Epithelial cell of proximal tubule (primary cell): ENCODE measurements at regions not wholly inside any gene's neighbourhood (a gene's known extent, or its start where the extent isn't known, plus 50 kb on each side); places are given as distances from the start of the nearest gene placed in this dataset.
A peak's percentile ranks its signal among the peaks of the same experiment; 100 is the strongest.

Experiments
- DNase-seq: peaks from one replicate; pipeline ENCODE4 v3.0.0-alpha.2; 2011; ENCODE audit warnings: low read depth
- H3K4me3 ChIP-seq: 2 replicates; pipeline ENCODE4 v1.5.1; 2011; ENCODE audit warnings: low read depth, mild to moderate bottlenecking, low read length
- TF ChIP-seq, protein P1 (sequence below): conservative IDR thresholded peaks from 2 replicates; pipeline ENCODE4 v1.5.1; 2012; ENCODE audit warnings: low read depth, mild to moderate bottlenecking, low read length

DNA sequence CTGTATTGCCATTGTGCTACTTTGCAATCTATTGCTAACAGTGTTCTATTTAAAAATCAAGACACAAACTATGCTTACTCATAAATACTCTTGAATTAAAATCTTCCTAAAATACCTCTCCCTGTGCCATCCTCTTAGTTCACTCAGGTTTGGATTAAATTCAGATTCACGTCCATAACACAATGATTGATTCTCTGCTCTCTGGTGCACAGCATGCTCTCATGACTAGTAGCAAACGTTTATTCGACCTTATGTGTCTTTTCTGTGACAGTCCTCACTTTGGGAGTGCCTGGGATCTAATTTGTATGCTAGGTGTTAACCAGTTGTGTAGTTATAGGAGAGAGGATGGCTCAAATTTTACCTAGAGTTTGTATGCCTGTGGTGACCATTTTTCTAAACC is 270.4 kb upstream of the FKBP1C start:
- no peak overlapping the region for H3K4me3 ChIP-seq
- DNase-seq, result no peak
- TF ChIP-seq, protein P1, sequence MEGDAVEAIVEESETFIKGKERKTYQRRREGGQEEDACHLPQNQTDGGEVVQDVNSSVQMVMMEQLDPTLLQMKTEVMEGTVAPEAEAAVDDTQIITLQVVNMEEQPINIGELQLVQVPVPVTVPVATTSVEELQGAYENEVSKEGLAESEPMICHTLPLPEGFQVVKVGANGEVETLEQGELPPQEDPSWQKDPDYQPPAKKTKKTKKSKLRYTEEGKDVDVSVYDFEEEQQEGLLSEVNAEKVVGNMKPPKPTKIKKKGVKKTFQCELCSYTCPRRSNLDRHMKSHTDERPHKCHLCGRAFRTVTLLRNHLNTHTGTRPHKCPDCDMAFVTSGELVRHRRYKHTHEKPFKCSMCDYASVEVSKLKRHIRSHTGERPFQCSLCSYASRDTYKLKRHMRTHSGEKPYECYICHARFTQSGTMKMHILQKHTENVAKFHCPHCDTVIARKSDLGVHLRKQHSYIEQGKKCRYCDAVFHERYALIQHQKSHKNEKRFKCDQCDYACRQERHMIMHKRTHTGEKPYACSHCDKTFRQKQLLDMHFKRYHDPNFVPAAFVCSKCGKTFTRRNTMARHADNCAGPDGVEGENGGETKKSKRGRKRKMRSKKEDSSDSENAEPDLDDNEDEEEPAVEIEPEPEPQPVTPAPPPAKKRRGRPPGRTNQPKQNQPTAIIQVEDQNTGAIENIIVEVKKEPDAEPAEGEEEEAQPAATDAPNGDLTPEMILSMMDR, result no peak

DNA sequence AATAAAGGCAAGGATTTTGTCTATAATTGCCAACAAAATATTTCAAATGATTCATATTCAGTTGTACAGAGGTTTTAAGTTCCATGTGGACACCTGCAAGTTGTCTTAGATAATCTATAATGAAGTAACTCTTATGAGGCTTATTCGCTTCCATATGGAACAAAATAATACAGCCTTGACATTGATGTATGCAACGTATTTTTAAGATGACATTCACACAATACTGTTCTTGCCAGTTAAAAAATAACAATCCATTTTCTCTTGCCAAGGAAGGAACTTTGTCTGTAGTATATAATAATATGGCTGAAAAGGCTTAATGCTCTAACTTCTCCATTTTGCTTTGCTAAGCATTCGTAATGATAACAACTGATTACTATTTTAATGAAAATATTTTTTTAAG is 269.3 kb upstream of the FKBP1C start:
- no peak for DNase-seq
- H3K4me3 ChIP-seq, result no peak overlapping the region
- TF ChIP-seq, protein P1, result no peak

DNA sequence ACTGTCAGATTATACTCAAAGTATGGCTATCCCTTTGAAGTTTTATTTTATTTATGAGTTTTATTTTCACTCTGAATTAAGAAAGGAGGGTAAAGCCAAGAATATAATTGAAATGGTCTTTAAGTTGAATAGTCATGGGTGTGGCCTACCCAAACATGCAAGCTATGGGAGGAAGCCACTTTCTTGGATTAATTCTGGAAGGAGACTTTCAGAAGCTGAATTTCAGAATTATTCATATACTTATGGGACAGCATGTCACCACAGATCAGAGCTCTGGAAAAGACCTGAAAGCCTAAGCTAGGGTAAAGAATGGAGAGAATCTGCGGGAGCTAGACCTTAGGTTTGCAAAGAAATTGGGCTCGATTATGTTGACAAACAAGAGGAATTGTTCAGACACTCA is 242.4 kb upstream of the FKBP1C start:
- no peak for DNase-seq
- TF ChIP-seq, protein P1, result no peak
- H3K4me3 ChIP-seq, result no peak overlapping the region

DNA sequence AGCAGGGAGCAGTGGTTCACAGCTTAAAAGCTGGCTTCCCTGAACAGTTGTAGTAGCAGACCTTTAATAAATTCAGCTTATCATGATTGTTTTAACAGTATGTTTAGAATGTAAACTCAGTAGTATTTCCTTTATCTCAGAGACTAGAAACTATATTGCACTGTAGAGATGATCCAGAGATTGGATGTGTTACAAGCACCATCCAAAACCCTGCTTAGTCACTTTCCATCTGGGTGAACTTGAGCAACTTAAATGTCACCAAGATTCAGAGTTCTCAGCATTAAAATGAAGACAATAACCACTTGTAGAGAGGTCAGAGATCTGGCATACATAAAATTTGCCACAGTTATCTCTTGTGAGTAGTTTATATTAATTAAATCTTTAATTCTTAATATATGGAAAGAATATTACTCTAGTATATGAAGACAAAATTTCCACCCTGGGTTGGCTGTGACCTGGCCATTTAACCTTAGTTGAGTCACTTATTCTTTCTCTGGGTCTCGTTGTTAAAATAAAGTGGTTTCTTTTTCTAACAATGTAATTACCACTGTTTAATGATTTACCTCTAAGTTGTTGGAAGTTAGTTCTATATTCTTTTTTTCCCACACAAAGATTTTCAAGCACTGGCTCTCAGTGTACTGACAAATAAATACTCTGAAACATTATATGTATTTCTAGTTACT is 239.2 kb upstream of the FKBP1C start:
- TF ChIP-seq, protein P1, result no peak
- peak; percentile 45 for DNase-seq
- no peak overlapping the region for H3K4me3 ChIP-seq

DNA sequence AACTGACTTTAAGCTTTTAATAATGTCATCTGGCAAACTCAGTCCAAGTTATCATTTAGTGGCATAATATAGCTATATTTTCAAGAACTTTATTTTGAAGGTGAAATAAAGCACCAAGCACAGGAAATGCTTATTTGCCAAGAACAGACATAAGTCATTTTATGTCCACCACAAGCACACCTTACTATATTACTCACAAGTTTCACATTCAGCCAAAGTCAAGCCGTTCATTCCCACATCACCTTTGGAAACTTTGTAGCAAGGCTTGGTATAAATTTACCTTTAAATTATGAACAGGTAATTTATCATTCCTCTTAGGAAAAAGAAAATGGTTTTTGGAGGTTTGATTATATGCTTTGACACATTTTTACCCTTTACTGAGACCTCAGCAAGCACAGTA is 236.8 kb upstream of the FKBP1C start:
- TF ChIP-seq, protein P1, result no peak
- DNase-seq, result no peak
- H3K4me3 ChIP-seq, result no peak overlapping the region

DNA sequence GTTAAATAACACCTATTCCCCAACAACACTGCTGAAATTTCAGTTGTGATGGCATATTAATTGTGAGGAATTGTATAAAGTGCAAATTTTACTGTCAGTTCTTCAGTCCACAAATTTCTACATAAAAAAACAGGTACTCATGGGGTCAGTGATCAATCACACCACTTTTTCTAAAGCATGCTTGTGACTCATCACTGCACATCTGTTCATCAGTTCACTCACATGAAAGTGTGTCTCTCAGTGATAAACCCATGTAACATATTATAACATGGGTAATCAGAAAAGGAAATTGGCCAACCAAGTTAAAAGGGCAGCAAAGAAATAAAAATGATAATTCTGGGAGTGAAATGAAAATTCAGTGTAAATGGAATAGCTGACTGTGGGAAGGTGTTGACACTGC is 234.7 kb upstream of the FKBP1C start:
- TF ChIP-seq, protein P1, result no peak
- DNase-seq, result no peak
- no peak overlapping the region for H3K4me3 ChIP-seq

DNA sequence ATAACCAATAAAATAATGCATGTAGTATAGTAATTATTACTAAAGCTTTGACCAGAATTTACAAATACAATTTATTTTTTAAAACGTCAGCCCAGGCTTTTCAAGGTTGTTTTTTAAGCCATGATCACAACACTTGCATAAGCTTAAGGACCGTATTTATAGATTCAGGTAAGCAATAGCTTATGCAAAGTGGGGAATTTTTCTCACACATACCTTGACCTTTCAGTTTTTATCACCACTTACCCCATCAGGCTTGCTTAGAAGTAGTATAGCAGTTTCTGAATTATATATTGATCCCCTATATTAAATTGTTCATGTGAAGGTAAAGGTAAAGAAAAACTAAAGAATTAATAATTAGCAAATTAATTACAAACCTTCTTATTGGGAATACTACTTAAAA is 232.3 kb upstream of the FKBP1C start:
- H3K4me3 ChIP-seq, result no peak overlapping the region
- TF ChIP-seq, protein P1, result no peak
- no peak for DNase-seq
